ENCODE measurements at regions not wholly inside any gene's neighbourhood (a gene's known extent, or its start where the extent isn't known, plus 50 kb on each side); places are given as distances from the start of the nearest gene placed in this dataset.

- H3K4me2 ChIP-seq (ENCODE audit: insufficient read depth in 1 of 2, low read depth in 2 of 2, low read length in 2 of 2), result no peak overlapping the region
- no peak overlapping the region for H2BK5ac ChIP-seq (ENCODE audit: low read depth, low read length)
- DNase-seq (ENCODE audit: low read depth in 1 of 2, low spot score in 2 of 2), result no peak
- TF ChIP-seq TCF12 (IDR thresholded peaks at IDR 0.05; ENCODE audit: low read depth, low read length) (no peak), TEAD4 (IDR thresholded peaks at IDR 0.05; ENCODE audit: low read depth, low read length) (no peak), CEBPB (IDR thresholded peaks at IDR 0.05; ENCODE audit: low read depth, low read length) (no peak), SUZ12 (IDR thresholded peaks at IDR 0.05; ENCODE audit: low read length) (no peak)
- H3K4me1 ChIP-seq (replicated peaks in 1 of 4; ENCODE audit: control insufficient read depth in 3 of 4, insufficient read depth in 4 of 4, low read length in 3 of 4), result peaks cover 0 to 3% (median 0%) of the 10 kb centered on the region in 4 experiments; a peak in 1 of 7 replicates
- H3K9me3 ChIP-seq (ENCODE audit: insufficient read depth in 2 of 2, low read depth in 1 of 2, low read length in 1 of 2), result no peaks in the 10 kb centered on the region
- H3K56ac ChIP-seq (replicated peaks; ENCODE audit: insufficient read length, low read depth, low read length), result no peak overlapping the region
- H3K27ac ChIP-seq (ENCODE audit: low read depth, low read length), result no peak overlapping the region
- no peak overlapping the region for H2BK120ac ChIP-seq (replicated peaks; ENCODE audit: low read depth, low read length)
- H3K14ac ChIP-seq (ENCODE audit: insufficient read length), result no peak overlapping the region
- no peaks in the 10 kb centered on the region for H4K20me1 ChIP-seq (replicated peaks in 1 of 2; ENCODE audit: control insufficient read depth in 1 of 2, insufficient read depth in 2 of 2, low read length in 2 of 2)
- H3K23me2 ChIP-seq (ENCODE audit: low read depth, low read length), result no peaks in the 10 kb centered on the region
- H2BK15ac ChIP-seq (ENCODE audit: low read length), result no peak overlapping the region
- H4K91ac ChIP-seq (replicated peaks; ENCODE audit: insufficient read length, low read length), result no peak overlapping the region
- H3K9ac ChIP-seq (replicated peaks in 1 of 4; ENCODE audit: extremely low read depth in 1 of 4, low read depth in 3 of 4, low read length in 3 of 4), result no peak overlapping the region
- ChIA-PET CTCF (ENCODE audit: partially characterized antibody) (no interaction called here), POLR2A (ENCODE audit: partially characterized antibody) (no interaction called here)
- H3K36me3 ChIP-seq (ENCODE audit: control insufficient read depth in 2 of 4, insufficient read depth in 4 of 4, low read length in 3 of 4), result no peaks in the 10 kb centered on the region
- H2AFZ ChIP-seq (ENCODE audit: low read length), result no peak overlapping the region
- no peak overlapping the region for H3K18ac ChIP-seq (ENCODE audit: extremely low read depth, low read length)
- no peaks in the 10 kb centered on the region for H3K27me3 ChIP-seq (replicated peaks in 1 of 4; ENCODE audit: control insufficient read depth in 3 of 4, extremely low read depth in 1 of 4, insufficient read depth in 3 of 4, low read length in 3 of 4)
- FAIRE-seq, result no peak
- H3K23ac ChIP-seq (ENCODE audit: insufficient read length), result no peak overlapping the region
- H4K8ac ChIP-seq (ENCODE audit: extremely low read depth, insufficient read depth, low read length), result no peak overlapping the region
- no peak overlapping the region for H2BK12ac ChIP-seq (ENCODE audit: low read depth, low read length)
- H3K79me1 ChIP-seq (ENCODE audit: low read depth, low read length), result no peaks in the 10 kb centered on the region
- no peak overlapping the region for H2BK20ac ChIP-seq (ENCODE audit: low read length)
- no peak overlapping the region for H3K4me3 ChIP-seq (ENCODE audit: extremely low read depth in 1 of 4, insufficient read depth in 2 of 4, low read depth in 3 of 4, low read length in 4 of 4)
- no peak overlapping the region for H3K4ac ChIP-seq (replicated peaks; ENCODE audit: insufficient read length, low read depth, low read length)
- no peak overlapping the region for H4K5ac ChIP-seq (ENCODE audit: insufficient read length, low read depth, low read length)
- H3K79me2 ChIP-seq (ENCODE audit: control insufficient read depth in 1 of 2, insufficient read depth in 2 of 2, low read length in 2 of 2), result no peaks in the 10 kb centered on the region
- no peak overlapping the region for H2AK5ac ChIP-seq (ENCODE audit: low read depth, low read length)
- 79% methylated on average over 3 of the region's 3 CpGs; no CpG with 5 or more reads in 1 of the 2 experiments for WGBS, 2 experiments (ENCODE audit: extremely low coverage in 1 of 2, insufficient coverage in 1 of 2, insufficient read length in 1 of 2, insufficient replicate concordance in 2 of 2, low coverage in 1 of 2, low lambda C conversion rate in 2 of 2, missing lambda C conversion rate in 1 of 2)
These were observed 128.6 kb upstream of the GRIA1 start for GRCh38 chr5:153361735-153362409.
